Suprapubic skin (tissue), 4 donors: ENCODE measurements at regions not wholly inside any gene's neighbourhood (a gene's known extent, or its start where the extent isn't known, plus 50 kb on each side); places are given as distances from the start of the nearest gene placed in this dataset.

Experiments
- DNase-seq, 2 donors: peaks; one replicate each; pipeline ENCODE4 v3.0.0-alpha.2; 2019; ENCODE audit warnings: low spot score in 2 of 2
- H3K27ac ChIP-seq: fragments of 200-600 bp; sonication (generic); one replicate; pipeline ENCODE4 v1.5.1; 2019
- H3K27me3 ChIP-seq: fragments of 200-600 bp; sonication (generic); one replicate; pipeline ENCODE4 v1.5.1; 2019
- H3K36me3 ChIP-seq: fragments of 200-600 bp; sonication (generic); one replicate; pipeline ENCODE4 v1.5.1; 2019
- H3K4me1 ChIP-seq: fragments of 200-600 bp; sonication (generic); one replicate; pipeline ENCODE4 v1.5.1; 2019
- H3K4me3 ChIP-seq: fragments of 200-600 bp; sonication (generic); one replicate; pipeline ENCODE4 v1.5.1; 2019; ENCODE audit warnings: mild to moderate bottlenecking
- H3K9me3 ChIP-seq: fragments of 200-600 bp; sonication (generic); one replicate; pipeline ENCODE4 v1.5.1; 2019
- CTCF ChIP-seq, 2 donors: fragments of 200-600 bp in 1 of 2; fragments of 450-650 bp in 1 of 2; sonication (generic) in 1 of 2; IDR thresholded peaks; one replicate each; pipeline ENCODE4 v1.5.1; 2016 to 2019; ENCODE audit warnings: antibody characterized with exemption in 2 of 2, mild to moderate bottlenecking in 1 of 2, moderate library complexity in 1 of 2
- EP300 ChIP-seq: sonication (generic); formaldehyde crosslinking; IDR thresholded peaks from one replicate; pipeline ENCODE4 v1.6.1; 2017; ENCODE audit warnings: antibody characterized with exemption
- POLR2A ChIP-seq, 2 donors: fragments of 450-650 bp; IDR thresholded peaks; one replicate each; pipeline ENCODE4 v1.6.1; 2017; ENCODE audit warnings: antibody characterized with exemption in 2 of 2, mild to moderate bottlenecking in 2 of 2, moderate library complexity in 2 of 2
- POLR2AphosphoS5 ChIP-seq, 3 donors: sonication (generic); formaldehyde crosslinking; IDR thresholded peaks; one replicate each; pipeline ENCODE4 v1.6.1; 2017; ENCODE audit warnings: antibody characterized with exemption in 3 of 3
- WGBS: methylation state at CpG from one replicate; pipeline ENCODE4 v1.1.5; 2018; 5-methylcytosine and 5-hydroxymethylcytosine counted together

- Histone ChIP-seq H3K27me3 (peaks cover 60% of the 10 kb centered on the region), H3K36me3 (no peaks in the 10 kb centered on the region), H3K4me3 (no peak overlapping the region), H3K27ac (no peak overlapping the region), H3K4me1 (no peaks in the 10 kb centered on the region), H3K9me3 (no peaks in the 10 kb centered on the region)
- DNase-seq: no peak
- no peak for TF ChIP-seq POLR2A (IDR thresholded peaks at IDR 0.05)
- TF ChIP-seq EP300: no peak
- TF ChIP-seq POLR2AphosphoS5 (IDR thresholded peaks at IDR 0.05): no peak
- no peak for TF ChIP-seq CTCF (IDR thresholded peaks at IDR 0.05)
- WGBS: 14% methylated on average over 1 of the region's 1 CpG
These were observed 68.9 kb upstream of the CTNNBL1 start for GRCh38 chr20:37624963-37625362.

GRCh38 chr20:37622728-37623127 is 71.1 kb upstream of the CTNNBL1 start:
- no peaks in the 10 kb centered on the region for H3K36me3 ChIP-seq
- no peaks in the 10 kb centered on the region for H3K9me3 ChIP-seq
- no peak for TF ChIP-seq POLR2AphosphoS5 (IDR thresholded peaks at IDR 0.05)
- TF ChIP-seq EP300: no peak
- no peak for TF ChIP-seq POLR2A (IDR thresholded peaks at IDR 0.05)
- TF ChIP-seq CTCF (IDR thresholded peaks at IDR 0.05): no peak
- no peaks in the 10 kb centered on the region for H3K4me1 ChIP-seq
- 79% methylated on average over 2 of the region's 5 CpGs for WGBS
- H3K27me3 ChIP-seq: peaks cover 54% of the 10 kb centered on the region
- DNase-seq: no peak
- no peak overlapping the region for H3K4me3 ChIP-seq
- no peak overlapping the region for H3K27ac ChIP-seq

- DNase-seq: no peak
- Histone ChIP-seq H3K4me3 (no peak overlapping the region), H3K27me3 (peaks cover 38% of the 10 kb centered on the region), H3K4me1 (no peaks in the 10 kb centered on the region), H3K36me3 (no peaks in the 10 kb centered on the region), H3K9me3 (no peaks in the 10 kb centered on the region), H3K27ac (no peak overlapping the region)
- WGBS: 62% methylated on average over 2 of the region's 2 CpGs
- no peak for TF ChIP-seq POLR2AphosphoS5 (IDR thresholded peaks at IDR 0.05)
- TF ChIP-seq CTCF (IDR thresholded peaks at IDR 0.05): no peak
- no peak for TF ChIP-seq EP300
- no peak for TF ChIP-seq POLR2A (IDR thresholded peaks at IDR 0.05)
These were observed 74.3 kb upstream of the CTNNBL1 start for GRCh38 chr20:37619496-37619895.

- TF ChIP-seq POLR2A (IDR thresholded peaks at IDR 0.05): no peak
- no peak for TF ChIP-seq EP300
- TF ChIP-seq CTCF (IDR thresholded peaks at IDR 0.05): no peak
- no peaks in the 10 kb centered on the region for H3K4me1 ChIP-seq
- H3K27me3 ChIP-seq: peaks cover 18% of the 10 kb centered on the region
- no peak for DNase-seq
- H3K4me3 ChIP-seq: no peak overlapping the region
- whole genome bisulfite sequencing: 43% methylated on average over 2 of the region's 2 CpGs
- H3K27ac ChIP-seq: no peak overlapping the region
- no peaks in the 10 kb centered on the region for H3K36me3 ChIP-seq
- H3K9me3 ChIP-seq: no peaks in the 10 kb centered on the region
These were observed 77.8 kb upstream of the CTNNBL1 start for GRCh38 chr20:37616110-37616425.

- H3K27ac ChIP-seq: no peak overlapping the region
- no peaks in the 10 kb centered on the region for H3K36me3 ChIP-seq
- H3K4me1 ChIP-seq: no peaks in the 10 kb centered on the region
- no peak for DNase-seq
- TF ChIP-seq CTCF (IDR thresholded peaks at IDR 0.05): peak in 1 of 2 donors; percentile 77
- no peak for TF ChIP-seq EP300
- peaks cover 14% of the 10 kb centered on the region for H3K27me3 ChIP-seq
- no peak overlapping the region for H3K4me3 ChIP-seq
- no peaks in the 10 kb centered on the region for H3K9me3 ChIP-seq
- 35% methylated on average over 4 of the region's 5 CpGs for WGBS
These were observed 78.3 kb upstream of the CTNNBL1 start for GRCh38 chr20:37615340-37616109.
